Endothelial cell of umbilical vein (primary cell): ENCODE measurements at regions not wholly inside any gene's neighbourhood (a gene's known extent, or its start where the extent isn't known, plus 50 kb on each side); places are given as distances from the start of the nearest gene placed in this dataset.

Source experiments
- BruUV-seq: library from RNA; stranded (reverse); fragments of 400-500 nt; replicated peaks from 2 replicates; lab custom pipeline; 2021; lab: Mats Ljungman, UMichigan
- CTCF ChIA-PET: fragments of 300-600, 350-600 bp; sonication (Branson Sonifier 250); formaldehyde crosslinking; loops from one replicate; lab custom pipeline; 2021; ENCODE audit warnings: antibody characterized with exemption, inconsistent platforms; lab: Charles Lee
- POLR2A ChIA-PET: fragments of 300-600, 350-600 bp; sonication (Branson Sonifier 250); formaldehyde crosslinking; loops from one replicate; lab custom pipeline; 2021; ENCODE audit warnings: antibody characterized with exemption, inconsistent platforms; lab: Charles Lee
- DNase-seq: peaks from one replicate; pipeline ENCODE4 v3.0.0-alpha.2; 2011; ENCODE audit warnings: low read depth, low spot score
- FAIRE-seq: peaks from 2 replicates; lab custom pipeline; 2011; peaks lifted over from hg19 to GRCh38; lab: Jason Lieb, UNC
- H2AFZ ChIP-seq: 2 replicates; pipeline ENCODE4 v1.6.0; 2012; ENCODE audit warnings: low read depth, low read length, control low read depth, inconsistent platforms
- H3K27ac ChIP-seq: 2 replicates; pipeline ENCODE4 v1.5.1; 2011; ENCODE audit warnings: low read depth, mild to moderate bottlenecking, control low read depth, low read length, moderate library complexity; ENCODE audit not compliant: insufficient read depth
- H3K27me3 ChIP-seq, 2 experiments: 2 replicates each; pipeline versions ENCODE4 v1.6.0 to v1.6.1; 2011; ENCODE audit warnings: low read length in 2 of 2, mixed read lengths in 1 of 2; ENCODE audit not compliant: control insufficient read depth in 2 of 2, insufficient read depth in 2 of 2
- H3K36me3 ChIP-seq, 2 experiments: 2 replicates in 1 of 2; 3 replicates in 1 of 2; pipeline ENCODE4 v1.5.1; 2011; ENCODE audit warnings: low read length in 2 of 2, mild to moderate bottlenecking in 1 of 2, moderate library complexity in 1 of 2; ENCODE audit not compliant: control insufficient read depth in 2 of 2, insufficient read depth in 2 of 2; ENCODE audit errors: extremely low read depth in 1 of 2
- H3K4me1 ChIP-seq: 3 replicates; pipeline ENCODE4 v1.5.1; 2011; ENCODE audit warnings: mild to moderate bottlenecking, low read length; ENCODE audit not compliant: control insufficient read depth, insufficient read depth; ENCODE audit errors: extremely low read depth
- H3K4me2 ChIP-seq: 2 replicates; pipeline ENCODE4 v1.6.1; 2011; ENCODE audit warnings: low read length, control low read depth, mixed read lengths; ENCODE audit not compliant: insufficient read depth
- H3K4me3 ChIP-seq, 3 experiments: fragments of 200-600 bp in 1 of 3; sonication (generic), shearing (Covaris generic) in 1 of 3; replicated peaks in 1 of 3; 2 replicates each; pipeline ENCODE4 v1.5.1; 2011 to 2016; ENCODE audit warnings: control low read depth in 3 of 3, low read length in 3 of 3, mild to moderate bottlenecking in 2 of 3, inconsistent platforms in 1 of 3, low read depth in 1 of 3, moderate library complexity in 1 of 3; ENCODE audit not compliant: insufficient read depth in 1 of 3
- H3K79me2 ChIP-seq: 2 replicates; pipeline ENCODE4 v1.6.0; 2012; ENCODE audit warnings: low read length, inconsistent platforms; ENCODE audit not compliant: control insufficient read depth, insufficient read depth
- H3K9ac ChIP-seq: replicated peaks from 2 replicates; pipeline ENCODE3; 2011; ENCODE audit warnings: low read length, control low read depth; ENCODE audit not compliant: insufficient read depth; ENCODE audit errors: extremely low read depth
- H3K9me1 ChIP-seq: replicated peaks from 3 replicates; pipeline ENCODE4 v1.6.0; 2011; ENCODE audit warnings: mild to moderate bottlenecking, low read length; ENCODE audit not compliant: control insufficient read depth, insufficient read depth; ENCODE audit errors: extremely low read depth
- H3K9me3 ChIP-seq: replicated peaks from 2 replicates; pipeline ENCODE4 v1.5.1; 2012; ENCODE audit warnings: low read length, inconsistent platforms; ENCODE audit not compliant: control insufficient read depth, insufficient read depth
- H4K20me1 ChIP-seq: replicated peaks from 2 replicates; pipeline ENCODE3; 2011; ENCODE audit warnings: mild to moderate bottlenecking, low read length; ENCODE audit not compliant: control insufficient read depth, insufficient read depth; ENCODE audit errors: extremely low read depth
- CTCF ChIP-seq, 2 donors: IDR thresholded peaks; 1 replicate in 1 of 2; 2 replicates in 1 of 2; pipeline ENCODE4 v1.5.1; 2011; ENCODE audit warnings: low read length in 2 of 2, mild to moderate bottlenecking in 2 of 2, moderate library complexity in 2 of 2, control low read depth in 1 of 2, inconsistent platforms in 1 of 2, low read depth in 1 of 2; ENCODE audit not compliant: insufficient read depth in 1 of 2; ENCODE audit errors: extremely low read depth in 1 of 2
- EZH2 ChIP-seq: IDR thresholded peaks from 2 replicates; pipeline ENCODE4 v1.6.1; 2012; ENCODE audit warnings: borderline replicate concordance, low read depth, mild to moderate bottlenecking, moderate library complexity, low read length, inconsistent platforms; ENCODE audit not compliant: severe bottlenecking
- FOS ChIP-seq: IDR thresholded peaks from 2 replicates; pipeline ENCODE4 v1.6.1; 2011; ENCODE audit warnings: mild to moderate bottlenecking, low read length, moderate library complexity, borderline replicate concordance; ENCODE audit not compliant: insufficient read depth
- GATA2 ChIP-seq: IDR thresholded peaks from 2 replicates; pipeline ENCODE4 v1.7.0; 2011; ENCODE audit warnings: low read depth, mild to moderate bottlenecking, moderate library complexity, mixed read lengths, low read length; ENCODE audit not compliant: insufficient read length, insufficient read depth
- JUN ChIP-seq: IDR thresholded peaks from 2 replicates; pipeline ENCODE4 v1.6.1; 2011; ENCODE audit warnings: borderline replicate concordance, low read depth; ENCODE audit not compliant: insufficient read length, insufficient read depth
- MAX ChIP-seq: IDR thresholded peaks from 2 replicates; pipeline ENCODE4 v1.6.1; 2011; ENCODE audit not compliant: insufficient read depth, insufficient read length
- MYC ChIP-seq: IDR thresholded peaks from one replicate; pipeline ENCODE4 v1.6.1; 2011; ENCODE audit warnings: mild to moderate bottlenecking, low read depth, low read length
- POLR2A ChIP-seq: IDR thresholded peaks from 2 replicates; pipeline ENCODE4 v1.6.1; 2012; ENCODE audit warnings: low read depth, mild to moderate bottlenecking, control low read depth, low read length
- POLR2AphosphoS5 ChIP-seq: IDR thresholded peaks from 2 replicates; pipeline ENCODE4 v1.6.1; 2012; ENCODE audit warnings: low read depth, mild to moderate bottlenecking, control low read depth, low read length, moderate library complexity; ENCODE audit not compliant: insufficient read depth
- dilution Hi-C: fragments of 300-500 bp; cut with MboI; formaldehyde crosslinking; loops from one replicate; pipeline ENCODE4 v1.15.0; 2019; ENCODE audit warnings: low sequenced_read_pairs; ENCODE audit not compliant: extremely low pct_ligation_motif_present
- intact Hi-C: fragments of 100-400 bp; cut with micrococcal nuclease; formaldehyde crosslinking; loops from one replicate; pipeline ENCODE4 v1.10.0; 2022

GRCh38 chr4:187073820-187074219 lies 350.2 kb upstream of the FAT1 start:
- FAIRE-seq (no peak), DNase-seq (no peak)
- peaks cover 8% of the 10 kb centered on the region for H3K9me3 ChIP-seq
- no peaks in the 10 kb centered on the region for H3K79me2 ChIP-seq
- H3K27me3 ChIP-seq, result no peaks in the 10 kb centered on the region
- H3K9ac ChIP-seq, result no peak overlapping the region
- H3K9me1 ChIP-seq, result no peaks in the 10 kb centered on the region
- no peaks in the 10 kb centered on the region for H3K36me3 ChIP-seq
- no peaks in the 10 kb centered on the region for H4K20me1 ChIP-seq
- intact Hi-C loops, result no loop called here
- POLR2A ChIA-PET, result no interaction called here
- no peaks in the 10 kb centered on the region for H3K4me1 ChIP-seq
- H3K4me2 ChIP-seq, result no peak overlapping the region
- dilution Hi-C loops, result no loop called here
- no TSS peak for BruUV-seq
- TF ChIP-seq EZH2 (no peak), CTCF (IDR thresholded peaks at IDR 0.05; ENCODE audit: extremely low read depth in 1 of 2, insufficient read depth in 1 of 2, low read depth in 1 of 2, low read length in 2 of 2) (no peak), JUN (no peak), GATA2 (no peak), MYC (no peak), FOS (no peak), MAX (no peak), POLR2AphosphoS5 (no peak), POLR2A (no peak)
- no peak overlapping the region for H2AFZ ChIP-seq
- CTCF ChIA-PET, result no interaction called here
- H3K4me3 ChIP-seq, result no peak overlapping the region
- H3K27ac ChIP-seq, result no peak overlapping the region
